Right atrium auricular region (tissue), 2 donors: ENCODE measurements at regions not wholly inside any gene's neighbourhood (a gene's known extent, or its start where the extent isn't known, plus 50 kb on each side); places are given as distances from the start of the nearest gene placed in this dataset.

ENCODE experiments used
- DNase-seq: peaks from one replicate; pipeline ENCODE4 v3.0.0-alpha.2; 2019; ENCODE audit warnings: low spot score
- H3K27ac ChIP-seq, 2 donors: fragments of 200-600 bp; sonication (generic); 1 replicate in 1 of 2; 2 replicates in 1 of 2; pipeline ENCODE4 v1.5.1; 2016 to 2019
- H3K27me3 ChIP-seq, 2 donors: fragments of 200-600 bp; sonication (generic); one replicate each; pipeline versions ENCODE4 v1.5.1 to v1.6.0; 2017 to 2019
- H3K36me3 ChIP-seq: fragments of 200-600 bp; sonication (generic); one replicate; pipeline ENCODE4 v1.5.1; 2016
- H3K4me1 ChIP-seq, 2 donors: fragments of 200-600 bp; sonication (generic); one replicate each; pipeline versions ENCODE4 v1.5.1 to v1.6.0; 2017 to 2019
- H3K4me3 ChIP-seq, 2 donors: fragments of 200-600 bp; sonication (generic); 1 replicate in 1 of 2; 2 replicates in 1 of 2; pipeline ENCODE4 v1.5.1; 2017 to 2019; ENCODE audit warnings: mild to moderate bottlenecking in 1 of 2, moderate library complexity in 1 of 2
- H3K9me3 ChIP-seq, 2 donors: fragments of 200-600 bp; sonication (generic); one replicate each; pipeline ENCODE4 v1.5.1; 2019
- TF ChIP-seq, protein P1 (sequence below), 2 donors: fragments of 200-600 bp; sonication (generic); IDR thresholded peaks; one replicate each; pipeline ENCODE4 v1.5.1; 2019; ENCODE audit warnings: antibody characterized with exemption in 2 of 2

DNA sequence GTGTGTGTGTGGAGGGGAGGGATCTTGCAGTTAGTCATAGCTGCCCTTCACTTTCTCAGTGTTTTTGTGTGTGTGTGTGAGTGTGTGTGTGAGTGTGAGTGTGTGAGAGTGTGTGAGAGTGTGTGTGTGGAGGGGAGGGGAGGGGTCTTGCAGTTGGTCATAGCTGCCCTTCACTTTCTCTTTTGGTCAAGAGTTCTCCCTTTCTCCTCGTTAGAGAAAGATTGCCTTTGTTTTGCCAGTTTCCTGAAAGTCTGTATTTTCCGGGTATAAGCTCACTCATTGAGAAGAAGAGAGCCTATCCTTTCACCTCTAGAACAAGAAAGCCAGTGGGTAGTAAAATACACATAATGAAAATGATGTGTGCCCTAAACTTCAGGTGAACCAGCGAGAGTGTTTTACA lies 75.2 kb upstream of the ENPP6 start:
- H3K27me3 ChIP-seq: no peaks in the 10 kb centered on the region
- H3K4me3 ChIP-seq: no peak overlapping the region
- H3K9me3 ChIP-seq: no peaks in the 10 kb centered on the region
- TF ChIP-seq, protein P1, sequence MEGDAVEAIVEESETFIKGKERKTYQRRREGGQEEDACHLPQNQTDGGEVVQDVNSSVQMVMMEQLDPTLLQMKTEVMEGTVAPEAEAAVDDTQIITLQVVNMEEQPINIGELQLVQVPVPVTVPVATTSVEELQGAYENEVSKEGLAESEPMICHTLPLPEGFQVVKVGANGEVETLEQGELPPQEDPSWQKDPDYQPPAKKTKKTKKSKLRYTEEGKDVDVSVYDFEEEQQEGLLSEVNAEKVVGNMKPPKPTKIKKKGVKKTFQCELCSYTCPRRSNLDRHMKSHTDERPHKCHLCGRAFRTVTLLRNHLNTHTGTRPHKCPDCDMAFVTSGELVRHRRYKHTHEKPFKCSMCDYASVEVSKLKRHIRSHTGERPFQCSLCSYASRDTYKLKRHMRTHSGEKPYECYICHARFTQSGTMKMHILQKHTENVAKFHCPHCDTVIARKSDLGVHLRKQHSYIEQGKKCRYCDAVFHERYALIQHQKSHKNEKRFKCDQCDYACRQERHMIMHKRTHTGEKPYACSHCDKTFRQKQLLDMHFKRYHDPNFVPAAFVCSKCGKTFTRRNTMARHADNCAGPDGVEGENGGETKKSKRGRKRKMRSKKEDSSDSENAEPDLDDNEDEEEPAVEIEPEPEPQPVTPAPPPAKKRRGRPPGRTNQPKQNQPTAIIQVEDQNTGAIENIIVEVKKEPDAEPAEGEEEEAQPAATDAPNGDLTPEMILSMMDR (IDR thresholded peaks at IDR 0.05): no peak
- no peaks in the 10 kb centered on the region for H3K4me1 ChIP-seq
- H3K27ac ChIP-seq: no peak overlapping the region
- H3K36me3 ChIP-seq: no peaks in the 10 kb centered on the region
- no peak for DNase-seq

DNA sequence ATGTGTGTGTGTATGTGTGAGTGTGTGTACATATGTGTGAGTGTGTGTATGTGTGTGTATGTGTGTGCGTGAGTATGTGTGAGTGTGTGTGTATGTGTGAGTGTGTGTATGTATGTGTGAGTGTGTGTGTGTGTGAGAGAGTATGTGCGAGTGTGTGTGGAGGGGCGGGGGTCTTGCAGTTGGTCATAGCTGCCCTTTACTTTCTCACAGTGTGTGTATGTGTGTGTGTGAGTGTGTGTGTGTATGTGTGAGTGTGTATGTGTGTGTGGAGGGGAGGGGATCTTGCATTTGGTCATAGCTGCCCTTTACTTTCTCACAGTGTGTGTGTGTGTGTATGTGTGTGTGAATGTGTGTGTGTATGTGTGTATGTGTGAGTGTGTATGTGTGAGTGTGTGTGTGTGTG lies 74.8 kb upstream of the ENPP6 start:
- Histone ChIP-seq H3K27me3 (no peaks in the 10 kb centered on the region), H3K4me3 (no peak overlapping the region), H3K4me1 (no peaks in the 10 kb centered on the region), H3K27ac (no peak overlapping the region), H3K9me3 (no peaks in the 10 kb centered on the region), H3K36me3 (no peaks in the 10 kb centered on the region)
- TF ChIP-seq, protein P1 (IDR thresholded peaks at IDR 0.05): no peak
- DNase-seq: no peak

DNA sequence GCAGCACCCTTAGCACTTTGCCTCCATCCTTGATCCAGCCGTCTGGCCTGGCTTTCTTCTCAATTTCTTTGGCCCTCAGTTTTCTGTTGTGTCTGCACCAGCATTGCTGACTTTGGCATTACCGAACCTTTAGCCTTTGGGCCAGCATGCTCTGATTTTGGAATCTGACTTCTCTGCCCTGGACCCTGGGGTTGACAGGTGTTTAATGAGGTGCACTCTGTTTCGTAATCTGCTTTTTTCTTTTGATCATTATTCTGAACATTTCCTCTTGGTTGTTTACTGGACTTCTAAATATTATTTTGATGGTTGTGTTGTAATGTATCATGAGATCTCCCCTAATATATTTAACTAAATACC lies 71.5 kb upstream of the ENPP6 start:
- Histone ChIP-seq H3K27me3 (no peaks in the 10 kb centered on the region), H3K9me3 (no peaks in the 10 kb centered on the region), H3K4me1 (no peaks in the 10 kb centered on the region), H3K4me3 (no peak overlapping the region), H3K36me3 (no peaks in the 10 kb centered on the region), H3K27ac (no peak overlapping the region)
- TF ChIP-seq, protein P1 (IDR thresholded peaks at IDR 0.05): no peak
- DNase-seq: no peak

DNA sequence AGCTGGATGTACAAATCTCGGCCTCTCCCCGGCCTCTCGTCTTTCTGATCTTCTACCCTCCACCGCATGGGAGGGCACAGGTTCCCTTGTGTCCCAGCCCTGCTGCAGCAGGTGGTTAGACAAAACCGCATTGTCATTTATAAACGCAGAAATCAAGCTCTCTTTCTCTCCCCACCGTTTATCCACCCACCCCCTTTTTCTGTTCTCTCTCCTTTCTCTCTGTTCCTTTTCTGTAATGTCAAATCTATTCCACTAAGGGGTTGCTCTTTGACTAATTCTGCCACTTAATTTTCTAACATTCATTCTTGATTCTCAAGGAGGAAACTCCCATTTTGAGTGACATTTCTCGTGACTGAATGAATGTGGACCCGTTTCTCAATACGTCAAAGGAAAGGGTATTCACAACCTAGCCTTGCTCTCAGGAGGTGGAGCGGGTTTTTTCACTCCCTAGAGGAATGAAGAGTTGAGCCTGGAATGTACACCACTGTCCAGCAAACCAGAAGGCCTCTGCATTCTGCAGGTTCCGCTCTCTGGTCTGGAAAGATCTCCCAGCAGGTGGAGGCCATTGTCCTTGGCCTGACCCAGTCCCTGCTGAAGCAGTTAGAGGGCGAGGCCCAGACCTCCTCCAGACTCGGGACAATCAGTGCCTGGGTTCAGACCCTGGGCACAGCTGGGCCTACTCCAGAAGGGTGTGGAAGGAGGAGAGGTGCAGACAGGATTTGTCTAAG lies 70.9 kb upstream of the ENPP6 start:
- TF ChIP-seq, protein P1 (IDR thresholded peaks at IDR 0.05): no peak
- Histone ChIP-seq H3K27me3 (no peaks in the 10 kb centered on the region), H3K9me3 (no peaks in the 10 kb centered on the region), H3K4me3 (no peak overlapping the region), H3K27ac (no peak overlapping the region), H3K36me3 (no peaks in the 10 kb centered on the region), H3K4me1 (no peaks in the 10 kb centered on the region)
- DNase-seq: peak; percentile 43

DNA sequence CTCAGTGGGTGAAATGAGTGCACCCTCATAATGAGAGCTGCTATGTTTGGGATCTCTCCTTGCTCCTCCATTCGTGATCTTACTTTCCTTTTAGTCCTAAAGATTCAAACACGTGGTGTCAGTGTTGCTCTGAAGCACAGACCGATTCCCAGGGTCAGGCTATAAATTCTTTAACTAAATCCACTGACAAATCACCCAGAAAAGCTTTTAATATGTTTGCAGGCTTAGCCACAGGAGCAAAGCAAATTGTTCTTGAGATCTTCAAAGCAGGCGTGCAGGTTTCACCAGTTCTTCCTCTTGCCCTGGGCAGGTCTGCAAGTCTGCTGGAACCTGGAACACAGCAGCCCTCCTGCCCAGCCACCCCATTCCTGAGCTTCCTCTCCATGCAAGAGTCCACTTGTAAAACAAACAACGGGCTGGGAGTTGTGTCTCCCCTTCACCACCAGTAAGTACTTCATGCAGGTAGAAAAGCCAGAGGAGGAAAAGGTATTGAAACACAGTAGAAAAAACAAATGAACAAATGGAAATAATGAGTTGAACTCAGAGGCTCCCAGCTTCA lies 70.1 kb upstream of the ENPP6 start:
- Histone ChIP-seq H3K27ac (no peak overlapping the region), H3K4me3 (no peak overlapping the region), H3K36me3 (no peaks in the 10 kb centered on the region), H3K9me3 (no peaks in the 10 kb centered on the region), H3K4me1 (peaks cover 0 to under 1% of the 10 kb centered on the region in 2 donors), H3K27me3 (no peaks in the 10 kb centered on the region)
- peak; percentile 58 for DNase-seq
- TF ChIP-seq, protein P1 (IDR thresholded peaks at IDR 0.05): peak; percentile 2 to 64

DNA sequence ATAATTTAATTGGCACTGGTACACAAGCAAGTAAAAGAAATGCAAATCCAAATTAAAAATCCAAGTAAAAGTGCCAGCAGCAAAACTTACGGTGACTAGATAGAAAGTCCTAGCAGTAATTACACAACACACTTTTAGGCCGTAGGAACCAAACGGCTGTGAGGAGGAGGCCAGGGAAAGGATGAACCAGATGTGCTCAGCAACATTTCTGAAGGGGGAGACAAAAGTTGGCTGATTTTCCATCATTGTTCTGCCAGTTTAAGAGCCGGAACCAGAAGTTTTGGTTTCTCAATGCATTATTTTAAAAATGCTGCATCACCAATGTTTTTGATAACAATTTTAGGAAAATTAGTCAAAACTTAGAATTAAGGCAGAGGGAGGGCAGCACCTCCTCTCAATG lies 68.7 kb upstream of the ENPP6 start:
- TF ChIP-seq, protein P1 (IDR thresholded peaks at IDR 0.05): no peak
- Histone ChIP-seq H3K4me1 (peaks cover 0 to 15% of the 10 kb centered on the region in 2 donors), H3K27me3 (no peaks in the 10 kb centered on the region), H3K27ac (no peak overlapping the region), H3K4me3 (no peak overlapping the region), H3K36me3 (no peaks in the 10 kb centered on the region), H3K9me3 (no peaks in the 10 kb centered on the region)
- DNase-seq: no peak
